CD4-positive, alpha-beta T cell treated with Interleukin-6 for 4 hours (primary cell): ENCODE measurements at regions not wholly inside any gene's neighbourhood (a gene's known extent, or its start where the extent isn't known, plus 50 kb on each side); places are given as distances from the start of the nearest gene placed in this dataset.
"Not testable (repeated sequence)": the region's sequence is repeated elsewhere in the genome, so short reads cannot be mapped to it uniquely, and the experiment has no call there.

Experiments used
- DNase-seq: peaks from one replicate; pipeline ENCODE4 v3.0.0-alpha.2; 2020; ENCODE audit warnings: mixed read lengths

DNA sequence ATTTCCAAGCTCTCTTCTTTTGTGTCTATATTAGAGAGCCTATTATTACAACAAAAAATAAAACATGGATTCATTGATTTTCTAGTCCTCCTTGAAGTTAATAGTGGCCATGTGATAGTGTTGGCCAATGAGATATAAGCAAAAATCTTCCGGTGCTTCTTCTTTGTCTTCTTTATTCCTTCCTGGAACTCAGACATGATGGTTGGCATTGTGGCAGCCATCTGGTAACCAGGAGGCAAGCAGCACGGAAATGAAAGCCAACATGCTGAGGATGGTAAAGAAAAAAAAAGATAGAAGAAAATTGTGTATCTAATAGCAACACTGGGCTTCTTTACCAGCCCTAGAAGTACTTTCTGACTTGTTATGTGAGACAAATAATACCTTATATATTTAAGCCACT, 50.8 kb upstream of the SEL1L start:
- no peak for DNase-seq

DNA sequence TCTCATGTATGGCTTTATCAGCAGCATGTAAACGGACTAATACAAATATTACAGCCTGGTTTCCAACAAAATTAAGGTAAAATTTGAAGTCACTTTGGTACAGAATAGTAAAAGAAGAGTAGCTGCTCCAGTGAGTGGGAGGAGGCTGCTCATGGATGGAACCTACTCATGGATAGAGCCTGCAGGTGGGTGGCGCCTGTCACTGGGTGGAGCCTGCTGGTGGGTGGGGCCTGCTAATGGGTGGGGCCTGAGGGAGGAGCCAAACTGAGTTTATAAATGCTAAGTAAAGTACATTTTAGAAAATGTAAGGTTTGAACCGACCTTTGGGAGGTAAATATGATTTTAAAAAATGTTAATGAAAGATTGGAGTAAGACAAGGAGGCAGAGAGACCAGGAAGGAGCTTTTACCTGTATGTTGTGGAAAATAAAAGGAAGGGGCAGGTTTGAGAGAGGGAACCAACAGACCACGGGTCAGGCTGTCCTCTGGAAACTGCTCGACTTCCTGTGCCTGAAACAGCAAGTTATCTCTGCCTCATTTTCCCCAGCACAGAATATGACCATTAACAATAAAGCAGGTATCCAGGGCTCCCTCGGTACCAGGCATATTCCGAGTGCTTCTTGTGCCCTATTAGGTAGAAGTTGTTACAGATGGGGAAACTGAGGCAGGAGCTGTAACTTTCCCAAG, 55.9 kb upstream of the SEL1L start:
- no peak for DNase-seq

DNA sequence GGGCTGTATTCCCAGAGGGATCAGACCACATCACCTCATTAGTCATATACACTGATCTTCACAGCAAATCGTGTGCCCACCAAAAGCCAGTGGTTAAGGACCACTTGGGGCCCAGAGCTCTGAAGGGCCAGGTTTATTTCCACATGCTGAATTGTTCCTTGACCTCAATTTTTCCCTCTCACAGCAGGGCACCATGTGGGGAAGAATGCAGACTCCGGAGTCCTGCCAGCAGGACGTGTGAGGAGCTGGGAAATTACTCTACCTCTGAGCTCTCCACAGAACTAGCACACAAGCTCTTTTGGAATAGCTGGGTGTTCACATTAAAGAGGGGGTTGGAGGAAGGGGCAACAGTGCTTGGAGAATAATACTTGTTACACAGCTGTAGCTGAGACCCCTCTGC, 57.6 kb upstream of the SEL1L start:
- DNase-seq, result no peak

DNA sequence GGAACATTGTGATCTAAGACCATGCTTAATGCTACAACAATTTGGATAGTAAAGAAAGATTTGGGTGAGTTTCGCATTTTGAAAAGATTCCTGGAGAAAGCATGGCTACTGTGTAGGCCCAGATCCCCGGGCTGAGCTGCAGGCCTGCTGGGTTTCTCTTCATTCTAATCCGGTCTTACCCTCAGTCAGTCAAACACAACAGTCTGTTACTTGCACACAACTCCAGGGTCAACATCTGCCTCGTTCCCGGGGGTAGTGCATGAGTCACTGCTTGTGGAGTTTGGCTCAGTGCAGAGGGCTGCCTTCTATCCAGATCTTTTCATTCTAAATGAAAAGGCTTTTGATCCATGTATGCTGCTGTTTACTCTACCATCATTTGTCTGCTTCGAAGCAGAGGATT, 60.4 kb upstream of the SEL1L start:
- no peak for DNase-seq

DNA sequence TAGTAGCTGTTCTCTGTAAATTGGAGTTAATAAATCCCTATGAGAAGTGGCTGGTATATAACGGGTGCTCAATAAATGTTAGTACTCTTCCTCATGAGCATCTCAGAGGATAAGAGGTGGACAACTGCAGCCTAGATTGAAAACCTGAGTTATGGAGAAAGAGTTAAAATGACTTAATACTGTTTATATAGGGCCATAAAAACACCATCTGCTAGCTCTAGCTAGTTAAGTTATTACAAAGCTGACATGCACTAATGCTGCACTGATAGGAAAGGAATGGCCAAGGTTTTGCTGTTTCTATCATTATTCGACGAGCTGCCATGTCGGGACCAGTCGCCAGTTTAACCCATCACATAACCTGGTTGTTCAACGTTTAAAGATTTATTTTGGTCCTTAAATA, 72.0 kb upstream of the SEL1L start:
- DNase-seq, result no peak

DNA sequence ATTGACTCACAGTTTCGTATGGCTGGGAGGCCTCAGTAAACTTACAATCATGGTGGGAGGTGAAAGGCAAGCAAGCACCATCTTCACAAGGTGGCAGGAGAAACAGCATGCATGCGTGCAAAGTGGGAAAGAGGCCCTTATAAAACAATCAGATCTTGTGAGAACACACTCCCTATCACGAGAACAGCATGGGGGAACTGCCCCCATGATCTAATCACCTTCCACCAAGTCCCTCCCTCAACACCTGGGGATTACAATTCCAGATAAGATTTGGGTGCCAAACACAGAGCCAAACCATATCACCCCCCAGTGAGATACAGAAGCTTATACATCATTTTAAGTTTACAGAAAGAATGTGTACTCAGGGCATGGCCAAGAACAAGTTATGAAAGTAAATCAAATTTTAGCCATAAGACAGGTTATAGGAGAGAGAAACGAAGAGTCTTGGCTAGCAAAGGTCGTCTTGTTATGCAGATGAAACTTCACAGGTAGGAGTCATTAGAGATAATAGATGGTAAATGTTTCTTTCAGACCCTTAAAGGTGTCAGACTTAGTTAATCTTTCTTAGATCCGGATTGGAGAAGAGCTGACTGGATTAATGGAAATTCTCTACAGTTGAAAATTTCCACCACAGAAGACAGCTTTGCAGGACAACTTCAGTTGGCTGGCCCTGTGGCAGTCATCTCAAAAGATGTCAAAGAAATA, 79.8 kb upstream of the SEL1L start:
- no peak for DNase-seq

DNA sequence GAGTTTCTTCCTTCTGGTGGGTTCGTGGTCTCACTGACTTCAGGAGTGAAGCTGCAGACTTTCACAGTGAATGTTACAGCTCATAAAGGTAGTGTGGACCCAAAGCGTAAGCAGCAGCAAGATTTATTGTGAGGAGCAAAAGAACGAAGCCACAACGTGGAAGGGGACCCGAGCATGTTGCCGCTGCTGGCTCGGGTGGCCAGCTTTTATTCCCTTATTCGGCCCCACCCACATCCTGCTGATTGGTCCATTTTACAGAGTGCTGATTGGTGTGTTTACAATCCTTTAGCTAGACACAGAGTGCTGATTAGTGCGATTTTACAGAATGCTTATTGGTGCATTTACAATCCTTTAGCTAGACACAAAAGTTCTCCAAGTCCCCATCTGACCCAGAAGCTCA, 80.6 kb upstream of the SEL1L start:
- not testable (repeated sequence) for DNase-seq

DNA sequence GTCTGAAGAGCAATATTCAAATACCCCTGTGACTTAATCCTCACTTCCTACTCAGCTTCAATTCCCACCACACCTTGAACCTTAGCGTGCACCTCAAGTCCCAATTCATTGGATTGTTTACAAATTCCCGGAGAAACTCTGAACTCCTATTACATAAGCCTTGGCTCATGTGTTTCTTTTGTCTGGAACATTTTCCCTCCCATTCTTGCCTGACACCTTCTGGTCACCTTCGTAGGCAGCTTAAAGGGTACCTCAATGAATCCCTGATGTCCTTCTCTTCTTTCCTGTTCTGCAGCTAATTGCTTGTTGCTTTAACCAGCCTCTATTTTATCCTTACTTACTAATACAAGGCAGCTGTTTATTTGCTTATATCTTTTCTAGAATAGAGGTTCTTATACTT, 85.0 kb upstream of the SEL1L start:
- no peak for DNase-seq

DNA sequence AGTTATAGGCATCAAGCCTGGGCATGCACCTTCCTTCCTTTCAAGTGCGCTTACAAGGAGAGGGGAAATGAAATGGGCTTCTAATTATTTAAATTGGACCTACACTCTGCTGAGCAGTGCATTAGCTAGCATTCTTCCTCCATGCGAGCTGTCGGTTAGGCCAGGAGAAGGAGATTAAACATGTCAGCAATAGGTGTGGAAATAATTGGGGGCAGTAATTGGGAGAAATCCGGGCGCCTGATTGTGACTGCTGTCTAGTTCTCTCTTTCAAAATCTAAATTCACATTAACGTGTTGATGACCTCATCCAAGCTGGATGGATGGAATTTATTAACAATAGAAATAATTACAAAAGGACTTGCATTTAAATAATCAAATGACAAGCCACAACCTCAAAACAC, 86.2 kb upstream of the SEL1L start:
- no peak for DNase-seq

DNA sequence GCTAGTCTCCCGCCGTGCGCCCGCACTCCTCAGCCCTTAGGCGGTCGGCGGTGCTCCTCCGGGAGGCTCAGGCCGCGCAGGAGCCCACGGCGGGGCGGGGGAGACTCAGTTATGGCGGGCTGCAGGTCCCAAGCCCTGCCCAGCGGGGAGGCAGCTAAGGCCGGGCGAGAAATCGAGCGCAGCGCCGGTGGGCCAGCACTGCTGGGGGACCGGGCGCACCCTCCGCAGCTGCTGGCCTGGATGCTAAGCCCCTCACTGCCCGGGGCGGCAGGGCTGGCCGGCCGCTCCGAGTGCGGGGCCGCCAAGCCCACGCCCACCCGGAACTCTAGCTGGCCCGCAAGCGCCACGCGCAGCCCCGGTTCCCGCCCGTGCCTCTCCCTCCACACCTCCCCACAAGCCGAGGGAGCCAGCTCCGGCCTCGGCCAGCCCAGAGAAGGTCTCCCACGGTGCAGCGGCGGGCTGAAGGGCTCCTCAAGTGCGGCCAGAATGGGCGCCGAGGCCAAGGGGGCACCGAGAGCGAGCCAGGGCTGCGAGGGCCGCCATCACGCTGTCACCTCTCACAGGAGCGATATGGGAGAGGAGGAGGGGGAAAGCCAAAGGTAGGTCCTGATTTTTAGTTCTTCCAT, 90.2 kb upstream of the SEL1L start:
- not testable (repeated sequence) for DNase-seq

DNA sequence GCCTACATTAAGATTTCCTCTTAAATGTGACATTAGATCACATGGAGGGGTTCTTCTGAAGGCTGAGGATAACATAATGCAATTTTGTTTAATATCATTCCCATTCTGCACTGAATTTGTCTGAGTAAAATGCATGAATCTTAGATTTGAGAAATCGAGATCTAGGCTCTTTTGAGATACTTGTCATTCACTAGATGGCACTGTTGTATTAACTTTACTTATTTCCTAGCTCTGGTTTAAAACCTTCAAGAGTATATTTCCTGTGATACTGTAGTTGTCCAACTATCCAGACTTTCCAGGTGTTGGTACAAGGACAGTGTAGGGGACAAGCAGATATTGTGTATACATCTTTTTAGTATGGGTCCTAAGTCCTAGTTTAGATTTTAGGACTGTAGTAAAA, 91.7 kb upstream of the SEL1L start:
- DNase-seq, result no peak

DNA sequence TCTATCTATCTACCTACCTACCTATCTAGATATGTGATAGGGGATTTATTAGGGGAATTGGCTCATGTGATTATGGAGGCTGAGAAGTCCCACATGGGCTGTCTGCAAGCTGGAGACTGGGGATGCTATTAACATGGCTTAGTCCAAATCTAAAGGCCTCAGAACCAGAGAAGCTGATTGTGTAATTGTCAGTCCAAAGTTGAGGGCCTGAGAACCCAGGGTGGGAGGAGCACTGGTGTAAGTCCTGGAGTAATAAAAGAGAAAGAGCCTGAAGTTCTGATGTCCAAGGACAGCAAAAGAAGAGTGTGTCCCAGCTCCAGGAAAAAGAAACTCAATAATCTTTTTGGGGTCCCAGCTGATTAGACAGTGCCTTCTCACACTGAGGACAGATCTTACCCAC, 98.5 kb upstream of the SEL1L start:
- DNase-seq, result no peak

DNA sequence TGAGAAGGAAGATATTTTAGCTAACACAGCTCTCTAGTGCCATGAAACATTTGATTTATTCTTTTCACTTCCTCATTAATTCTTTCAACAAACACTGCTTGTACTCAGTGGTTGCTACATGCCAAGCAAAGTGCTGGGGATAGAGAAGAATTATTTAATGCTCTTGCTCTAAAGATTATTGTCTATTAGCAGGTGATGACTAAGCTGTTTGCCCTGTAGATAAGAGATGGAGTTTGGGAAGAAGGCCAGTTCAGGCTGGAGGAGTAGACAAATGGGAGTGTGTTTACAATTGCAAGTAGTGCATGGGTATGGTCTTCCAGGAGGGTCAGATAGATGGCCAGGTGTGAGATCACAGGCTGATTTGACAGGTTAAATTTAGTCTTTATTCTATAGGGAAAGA, 99.8 kb upstream of the SEL1L start:
- no peak for DNase-seq

DNA sequence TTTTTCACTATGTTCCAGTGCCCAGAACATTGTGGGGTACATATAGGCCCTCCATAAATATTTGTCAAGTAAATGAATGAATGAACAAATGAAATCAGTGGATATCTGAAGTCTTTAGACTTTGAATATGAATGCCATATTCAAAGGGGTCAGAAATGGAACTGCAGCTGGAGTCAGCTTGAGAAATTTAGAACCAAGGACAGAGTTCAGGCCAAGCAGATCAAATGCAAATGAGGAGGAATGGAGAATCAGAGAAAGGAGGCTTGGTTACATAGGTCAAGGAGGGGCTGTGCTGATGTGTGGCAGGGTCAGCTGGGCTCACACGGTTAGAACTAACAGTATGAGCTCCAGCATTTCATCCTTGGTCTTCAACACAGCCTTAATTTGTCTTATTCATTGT, 104.0 kb upstream of the SEL1L start:
- DNase-seq, result no peak

DNA sequence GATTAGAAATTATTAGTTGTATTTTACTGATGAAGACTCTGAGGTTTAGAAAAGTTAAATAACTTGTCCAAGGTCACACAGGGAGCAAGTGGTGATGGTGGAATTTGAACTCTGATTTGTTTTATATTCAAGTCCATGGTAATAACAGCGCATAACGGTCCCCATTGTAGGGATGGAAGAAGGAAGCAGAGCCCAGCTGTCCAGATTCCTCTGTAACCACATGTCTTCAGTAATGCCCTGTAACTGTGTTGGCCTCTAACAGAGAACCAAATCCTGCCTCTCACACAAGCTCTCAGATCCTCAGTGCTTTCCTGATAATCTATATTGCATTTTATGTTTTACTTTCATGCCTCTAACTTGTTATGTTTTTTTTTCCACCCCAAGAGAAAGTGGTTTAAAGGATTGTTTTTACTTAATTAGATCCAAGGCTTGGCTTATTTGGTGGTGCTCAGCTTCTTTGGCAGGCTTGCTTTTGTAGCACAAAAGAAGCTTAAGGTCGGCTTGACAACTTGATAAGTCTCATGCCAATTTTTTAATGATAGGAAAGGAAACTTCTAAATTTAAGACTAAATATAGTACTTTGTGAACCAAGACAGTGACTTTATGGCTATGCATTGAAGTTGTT, 105.1 kb upstream of the SEL1L start:
- no peak for DNase-seq

DNA sequence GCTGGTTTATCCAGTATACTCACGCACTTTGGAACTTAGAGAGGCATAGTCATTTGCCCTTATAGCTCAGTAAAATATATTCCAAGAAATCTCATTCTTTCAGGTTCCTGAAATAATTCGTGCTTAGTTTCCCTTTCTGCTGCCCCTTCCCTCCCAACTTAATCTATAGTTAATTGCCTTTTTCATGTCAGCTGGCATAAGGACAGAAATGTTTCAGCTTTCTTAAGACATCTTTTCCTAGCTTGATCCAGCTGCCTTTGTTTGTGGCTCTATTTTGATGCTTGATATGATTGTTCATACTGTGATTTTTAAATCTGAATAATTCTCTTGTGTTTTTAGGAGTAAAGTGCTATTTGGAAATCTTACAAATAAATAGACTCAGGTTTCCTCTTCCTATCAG, 120.0 kb upstream of the SEL1L start:
- DNase-seq, result no peak

DNA sequence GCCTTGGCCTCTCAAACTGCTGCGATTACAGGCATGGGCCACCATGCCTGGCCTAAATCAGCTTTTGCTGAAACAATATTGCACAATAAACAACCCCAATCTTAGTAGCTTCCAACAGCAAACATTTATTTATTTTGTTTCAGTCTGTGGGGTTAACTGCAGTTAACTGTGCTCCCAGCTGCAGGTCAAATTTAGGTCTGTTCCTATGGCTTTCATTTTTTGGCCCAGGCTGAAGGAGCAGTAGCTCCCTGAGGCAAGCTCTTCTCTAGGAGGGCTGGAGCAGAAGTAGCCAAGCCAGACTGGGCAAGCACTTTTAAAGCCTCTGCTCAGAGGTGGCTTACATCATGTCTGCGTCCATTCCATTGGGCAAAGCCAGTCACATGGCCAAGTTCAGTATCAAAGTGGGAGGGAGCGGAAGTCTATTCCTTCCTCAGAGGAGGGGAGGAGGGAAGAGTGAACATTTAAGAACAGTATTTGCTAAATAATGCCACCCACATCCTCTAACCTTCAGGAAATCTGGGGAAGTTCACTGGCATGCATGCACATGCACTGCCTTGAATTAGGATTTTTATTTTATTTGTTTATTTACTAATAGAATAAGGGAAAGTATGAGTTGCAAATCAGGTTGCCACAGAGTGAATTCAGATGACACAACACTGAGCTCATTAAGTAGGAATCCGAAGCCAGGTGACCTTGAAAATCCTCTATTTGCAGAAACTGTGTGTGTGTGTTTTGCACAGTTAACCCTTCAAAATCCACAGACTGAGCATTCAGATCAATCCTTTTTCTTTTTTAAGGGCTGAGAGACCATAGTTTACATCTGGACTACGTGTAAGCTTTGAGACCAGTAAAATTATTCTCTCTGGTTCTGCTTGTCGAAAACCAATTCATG, 122.0 kb upstream of the SEL1L start:
- no peak for DNase-seq

DNA sequence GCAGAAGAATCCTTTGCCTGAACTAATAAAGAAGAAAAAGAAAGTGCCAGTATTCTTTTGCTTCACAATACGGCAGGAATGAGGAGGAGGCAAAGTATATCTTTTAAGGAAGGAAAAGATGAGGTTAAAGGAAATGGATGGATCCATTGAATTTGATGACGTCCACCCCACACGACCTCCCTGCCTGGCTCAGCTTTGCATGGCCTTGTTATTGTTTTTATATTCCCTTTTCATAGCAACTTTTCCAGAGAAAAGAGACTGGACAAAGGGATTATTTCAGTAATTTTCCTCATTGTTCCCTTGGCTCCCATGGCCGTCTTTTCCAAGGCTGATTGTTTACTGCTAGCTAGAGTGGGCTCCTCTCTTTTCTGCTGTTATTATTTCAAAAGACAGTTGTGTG, 123.2 kb upstream of the SEL1L start:
- DNase-seq, result no peak

DNA sequence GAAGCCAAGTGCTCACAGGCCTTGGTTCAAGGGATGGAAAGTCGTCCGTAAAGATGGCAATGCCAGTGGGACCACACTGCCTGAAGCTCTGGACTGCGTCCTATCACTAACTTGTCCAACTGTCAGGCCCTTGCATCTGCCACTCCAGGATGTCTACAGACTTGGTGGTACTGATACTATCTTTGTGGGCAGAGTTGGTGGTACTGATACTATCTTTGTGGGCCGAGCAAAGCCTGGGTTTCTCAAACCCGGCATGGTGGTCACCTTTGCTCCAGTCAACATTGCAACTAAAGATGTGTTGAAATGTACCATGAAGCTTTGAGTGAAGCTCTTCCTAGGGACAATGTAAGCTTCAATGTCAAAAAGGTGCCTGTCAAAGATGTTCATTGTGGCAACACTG, 128.4 kb upstream of the SEL1L start:
- DNase-seq, result no peak

DNA sequence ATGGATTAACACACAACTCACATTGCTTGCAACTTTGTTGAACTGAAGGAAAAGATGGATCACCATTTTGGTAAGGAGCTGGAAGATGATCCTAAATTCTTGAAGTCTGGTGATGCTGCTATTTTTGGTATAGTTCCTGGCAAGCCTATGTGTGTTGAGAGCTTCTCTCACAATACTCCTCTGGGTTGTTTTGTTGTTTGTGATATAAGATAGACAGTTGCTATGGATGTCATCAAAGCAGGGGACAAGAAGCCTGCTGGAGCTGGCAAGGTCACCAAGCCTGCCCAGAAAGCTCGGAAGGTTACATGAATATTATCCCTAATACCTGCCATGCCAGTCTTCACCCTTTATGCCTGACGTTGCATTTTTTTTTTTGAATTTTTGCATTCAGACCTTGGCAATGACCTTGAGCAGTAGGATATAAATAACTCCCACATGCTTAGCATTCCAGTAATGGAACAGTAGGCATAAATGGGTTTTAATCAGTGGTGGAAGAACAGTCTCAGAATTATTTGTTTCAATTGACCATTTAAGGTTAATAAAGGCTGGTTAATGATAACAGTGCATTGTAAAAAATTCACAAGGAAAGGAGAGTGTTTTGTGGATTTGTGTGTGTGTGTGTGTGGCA, 129.0 kb upstream of the SEL1L start:
- DNase-seq, result no peak

DNA sequence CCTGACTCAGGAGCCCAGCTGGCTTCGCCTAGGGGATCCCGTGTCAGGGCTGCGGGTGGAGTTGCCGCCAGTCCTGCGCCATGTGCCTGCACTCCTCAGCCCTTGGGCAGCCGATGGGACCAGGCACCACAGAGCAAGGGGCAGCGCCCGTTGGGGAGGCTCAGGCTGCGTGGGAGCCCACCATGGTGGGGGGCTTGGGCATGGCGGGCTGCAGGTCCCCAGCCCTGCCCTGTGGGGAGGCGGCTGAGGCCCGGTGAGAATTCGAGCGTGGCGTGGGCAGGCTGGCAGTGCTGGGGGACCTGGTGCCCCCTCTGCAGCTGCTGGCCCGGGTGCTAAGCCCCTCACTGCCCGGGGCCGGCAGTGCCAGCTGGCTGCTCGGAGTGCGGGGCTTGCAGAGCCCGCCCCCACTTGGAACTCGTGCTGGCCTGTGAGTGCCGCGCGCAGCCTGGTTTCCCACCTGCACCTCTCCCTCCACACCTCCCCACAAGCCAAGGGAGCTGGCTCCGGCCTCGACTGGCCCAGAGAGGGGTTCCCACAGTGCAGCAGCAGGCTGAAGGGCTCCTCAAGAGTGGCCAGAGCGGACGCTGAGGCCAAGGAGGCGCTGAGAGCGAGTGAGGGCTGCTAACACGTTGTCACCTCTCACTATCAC, 135.1 kb upstream of the SEL1L start:
- no peak for DNase-seq

DNA sequence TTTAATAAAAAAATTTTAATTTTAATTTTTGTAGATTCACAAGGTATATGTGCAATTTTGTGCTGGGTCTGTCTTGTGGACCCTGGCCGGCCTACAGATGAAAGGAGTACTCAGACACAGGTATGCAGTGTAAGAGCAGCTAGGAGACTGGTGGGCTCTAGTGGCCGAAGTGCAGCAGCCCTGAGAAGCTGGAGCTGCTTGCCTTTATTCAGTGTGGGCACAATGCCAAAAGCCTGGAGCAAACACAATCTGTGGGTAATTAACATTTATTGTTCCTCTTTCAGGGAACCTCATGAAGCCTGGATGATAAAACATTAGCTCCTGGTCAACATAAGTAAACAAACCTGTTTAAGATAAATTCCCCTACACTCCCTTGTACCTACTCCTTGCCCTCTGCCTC, 135.7 kb upstream of the SEL1L start:
- no peak for DNase-seq
